Thymus (tissue), 11 donors: ENCODE measurements at regions not wholly inside any gene's neighbourhood (a gene's known extent, or its start where the extent isn't known, plus 50 kb on each side); places are given as distances from the start of the nearest gene placed in this dataset.

Experiments
- DNase-seq, 9 donors: peaks; one replicate each; pipeline ENCODE4 v3.0.0-alpha.2; 2013; ENCODE audit warnings: low spot score in 9 of 9, low read depth in 6 of 9, missing footprints in 1 of 9
- H3K27ac ChIP-seq, 2 donors: one replicate each; pipeline ENCODE4 v1.5.1; 2013; ENCODE audit warnings: control low read depth in 1 of 2, low read depth in 1 of 2, low read length in 1 of 2, mild to moderate bottlenecking in 1 of 2, moderate library complexity in 1 of 2
- H3K27me3 ChIP-seq, 2 donors: one replicate each; pipeline ENCODE4 v1.5.1; 2013; ENCODE audit warnings: low read length in 1 of 2; ENCODE audit not compliant: control insufficient read depth in 2 of 2, insufficient read depth in 1 of 2
- H3K36me3 ChIP-seq, 2 donors: one replicate each; pipeline ENCODE4 v1.5.1; 2013; ENCODE audit warnings: low read length in 1 of 2, mild to moderate bottlenecking in 1 of 2, moderate library complexity in 1 of 2; ENCODE audit not compliant: control insufficient read depth in 2 of 2, insufficient read depth in 2 of 2
- H3K4me1 ChIP-seq, 2 donors: one replicate each; pipeline ENCODE4 v1.5.1; 2013; ENCODE audit warnings: low read length in 2 of 2; ENCODE audit not compliant: control insufficient read depth in 2 of 2, insufficient read depth in 2 of 2
- H3K4me3 ChIP-seq, 2 donors: one replicate each; pipeline ENCODE4 v1.5.1; 2013; ENCODE audit warnings: low read length in 2 of 2, control low read depth in 1 of 2, mild to moderate bottlenecking in 1 of 2
- H3K9me3 ChIP-seq, 2 donors: one replicate each; pipeline ENCODE4 v1.5.1; 2013; ENCODE audit warnings: low read length in 1 of 2, mild to moderate bottlenecking in 1 of 2; ENCODE audit not compliant: control insufficient read depth in 2 of 2, insufficient read depth in 1 of 2
- WGBS: extraction: QIAGEN DNeasy Blood & Tissue Kit; methylation state at CpG from one replicate; pipeline ENCODE4 v1.1.7; 2013; 5-methylcytosine and 5-hydroxymethylcytosine counted together
- donor health status: healthy.

GRCh38 chr12:39040275-39040674, 134.9 kb upstream of the CPNE8 start:
- no peaks in the 10 kb centered on the region for H3K36me3 ChIP-seq

GRCh38 chr12:39037115-39037514, 131.7 kb upstream of the CPNE8 start:
- 88% methylated on average over 2 of the region's 2 CpGs for WGBS
- H3K9me3 ChIP-seq = no peaks in the 10 kb centered on the region
- H3K4me1 ChIP-seq = no peaks in the 10 kb centered on the region
- H3K36me3 ChIP-seq = no peaks in the 10 kb centered on the region
- no peaks in the 10 kb centered on the region for H3K27me3 ChIP-seq
- no peak overlapping the region for H3K27ac ChIP-seq
- no peak overlapping the region for H3K4me3 ChIP-seq
- DNase-seq = no peak

More at GRCh38 chr12:39040275-39040674, 134.9 kb upstream of the CPNE8 start:
- no peak for DNase-seq
- no peaks in the 10 kb centered on the region for H3K4me1 ChIP-seq
- no peak overlapping the region for H3K4me3 ChIP-seq
- H3K27me3 ChIP-seq = no peaks in the 10 kb centered on the region
- 83% methylated on average over 2 of the region's 2 CpGs for WGBS
- no peaks in the 10 kb centered on the region for H3K9me3 ChIP-seq
- H3K27ac ChIP-seq = no peak overlapping the region

GRCh38 chr12:39036105-39036504, 130.7 kb upstream of the CPNE8 start:
- WGBS = 85% methylated on average over 1 of the region's 1 CpG
- Histone ChIP-seq H3K36me3 (no peaks in the 10 kb centered on the region), H3K27me3 (no peaks in the 10 kb centered on the region), H3K9me3 (no peaks in the 10 kb centered on the region), H3K4me1 (no peaks in the 10 kb centered on the region), H3K4me3 (no peak overlapping the region), H3K27ac (no peak overlapping the region)
- DNase-seq = no peak

DNA sequence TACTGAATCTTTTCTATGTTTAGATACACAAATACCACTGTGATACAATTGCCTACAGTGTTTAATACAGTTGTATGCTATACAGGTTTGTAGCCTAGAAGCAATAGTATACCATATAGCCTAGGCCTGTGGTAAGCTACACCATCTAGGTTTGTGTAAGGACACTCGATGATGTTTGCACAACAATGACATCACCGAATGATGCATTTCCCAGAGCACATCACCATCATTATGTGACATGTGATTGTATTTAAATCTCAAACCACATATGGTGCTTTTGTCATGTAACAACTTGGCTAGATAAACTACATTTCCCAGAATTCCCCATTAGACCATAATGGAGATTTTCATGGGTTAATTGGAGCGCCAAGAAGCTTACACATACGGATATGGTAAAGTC, 128.4 kb upstream of the CPNE8 start:
- H3K27me3 ChIP-seq = no peaks in the 10 kb centered on the region
- H3K9me3 ChIP-seq = no peaks in the 10 kb centered on the region
- H3K27ac ChIP-seq = no peak overlapping the region
- no peaks in the 10 kb centered on the region for H3K36me3 ChIP-seq
- H3K4me1 ChIP-seq = no peaks in the 10 kb centered on the region
- 88% methylated on average over 4 of the region's 4 CpGs for WGBS
- no peak overlapping the region for H3K4me3 ChIP-seq
- DNase-seq = no peak

DNA sequence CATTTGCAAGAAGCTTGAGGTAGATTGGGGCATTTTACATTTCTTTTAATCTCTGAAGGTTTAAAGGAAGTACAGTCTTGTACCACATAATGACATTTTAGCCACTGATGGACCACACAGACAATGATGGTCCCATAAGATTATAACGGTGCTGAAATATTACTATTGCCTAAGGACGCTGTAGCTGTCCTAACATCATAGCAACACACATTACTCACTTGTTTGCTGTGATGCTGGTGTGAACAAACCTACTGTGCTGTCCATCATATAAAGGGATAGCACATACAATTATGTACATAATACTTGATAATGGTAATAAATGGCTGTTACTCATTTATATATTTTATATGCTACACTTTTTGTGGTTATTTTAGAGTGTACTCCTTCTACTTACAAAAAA, 127.1 kb upstream of the CPNE8 start:
- H3K27me3 ChIP-seq = no peaks in the 10 kb centered on the region
- WGBS = 94% methylated on average over 2 of the region's 2 CpGs
- no peaks in the 10 kb centered on the region for H3K4me1 ChIP-seq
- no peaks in the 10 kb centered on the region for H3K9me3 ChIP-seq
- DNase-seq = no peak
- H3K36me3 ChIP-seq = no peaks in the 10 kb centered on the region
- no peak overlapping the region for H3K4me3 ChIP-seq
- H3K27ac ChIP-seq = no peak overlapping the region

- H3K9me3 ChIP-seq = no peaks in the 10 kb centered on the region
- no peaks in the 10 kb centered on the region for H3K4me1 ChIP-seq
- H3K27me3 ChIP-seq = no peaks in the 10 kb centered on the region
- H3K36me3 ChIP-seq = no peaks in the 10 kb centered on the region
- no peak overlapping the region for H3K27ac ChIP-seq
- no peak overlapping the region for H3K4me3 ChIP-seq
- no peak for DNase-seq
Observed at GRCh38 chr12:39032034-39032433, 126.6 kb upstream of the CPNE8 start.

GRCh38 chr12:39028382-39028781, 123.0 kb upstream of the CPNE8 start:
- Histone ChIP-seq H3K36me3 (no peaks in the 10 kb centered on the region), H3K4me1 (no peaks in the 10 kb centered on the region), H3K27me3 (no peaks in the 10 kb centered on the region), H3K27ac (no peak overlapping the region), H3K4me3 (no peak overlapping the region), H3K9me3 (no peaks in the 10 kb centered on the region)
- WGBS = 81% methylated on average over 1 of the region's 1 CpG
- DNase-seq = no peak

- Histone ChIP-seq H3K9me3 (no peaks in the 10 kb centered on the region), H3K4me3 (no peak overlapping the region), H3K4me1 (no peaks in the 10 kb centered on the region), H3K27me3 (no peaks in the 10 kb centered on the region), H3K27ac (no peak overlapping the region), H3K36me3 (no peaks in the 10 kb centered on the region)
- DNase-seq = no peak
- WGBS = 76% methylated on average over 1 of the region's 1 CpG
Observed at GRCh38 chr12:39012870-39013269, 107.5 kb upstream of the CPNE8 start.

DNA sequence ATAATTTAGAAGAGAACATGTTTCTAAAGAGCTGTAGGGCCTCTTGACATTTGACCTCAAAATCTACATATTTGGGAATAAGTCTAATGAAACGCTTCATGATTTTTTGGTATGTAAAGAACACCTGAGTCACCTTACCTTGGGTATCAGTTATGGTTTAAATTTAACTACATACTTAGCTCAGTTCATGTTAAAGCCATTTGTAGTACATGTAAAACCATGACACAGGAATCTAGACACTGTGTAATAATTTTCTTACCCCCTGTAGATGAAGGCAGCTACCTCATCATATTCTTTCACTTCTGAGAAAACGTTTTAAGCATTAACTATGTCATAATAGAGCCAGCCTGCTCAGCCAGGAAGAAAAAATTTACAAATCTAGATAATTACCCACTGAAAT, 105.8 kb upstream of the CPNE8 start:
- 62% methylated on average over 2 of the region's 2 CpGs for WGBS
- Histone ChIP-seq H3K4me3 (no peak overlapping the region), H3K9me3 (no peaks in the 10 kb centered on the region)

GRCh38 chr12:39010406-39010805, 105.0 kb upstream of the CPNE8 start:
- WGBS = 75% methylated on average over 1 of the region's 1 CpG
- H3K9me3 ChIP-seq = no peaks in the 10 kb centered on the region
- no peaks in the 10 kb centered on the region for H3K36me3 ChIP-seq
- H3K27ac ChIP-seq = no peak overlapping the region
- no peak for DNase-seq
- no peaks in the 10 kb centered on the region for H3K27me3 ChIP-seq
- no peaks in the 10 kb centered on the region for H3K4me1 ChIP-seq
- no peak overlapping the region for H3K4me3 ChIP-seq

More for the DNA sequence above, 105.8 kb upstream of the CPNE8 start:
- Histone ChIP-seq H3K27me3 (no peaks in the 10 kb centered on the region), H3K36me3 (no peaks in the 10 kb centered on the region), H3K27ac (no peak overlapping the region), H3K4me1 (no peaks in the 10 kb centered on the region)
- DNase-seq = no peak
